KOPT-K1 (cell line): ENCODE measurements at regions not wholly inside any gene's neighbourhood (a gene's known extent, or its start where the extent isn't known, plus 50 kb on each side); places are given as distances from the start of the nearest gene placed in this dataset.
"Not testable (repeated sequence)": the region's sequence is repeated elsewhere in the genome, so short reads cannot be mapped to it uniquely, and the experiment has no call there.

Source experiments
- H3K27ac ChIP-seq: fragments of 200-600 bp; sonication (generic); 2 replicates; pipeline ENCODE4 v1.5.1; 2016; ENCODE audit warnings: antibody characterized with exemption, mild to moderate bottlenecking, low read depth, low read length; ENCODE audit not compliant: poor library complexity, severe bottlenecking
- H3K36me3 ChIP-seq: fragments of 200-600 bp; sonication (generic); 2 replicates; pipeline ENCODE4 v1.5.1; 2017; ENCODE audit warnings: antibody characterized with exemption, mild to moderate bottlenecking, low read length, moderate library complexity; ENCODE audit not compliant: insufficient read depth
- H3K9me3 ChIP-seq: fragments of 200-600 bp; sonication (generic); 2 replicates; pipeline ENCODE4 v1.5.1; 2017; ENCODE audit warnings: antibody characterized with exemption, low read length, mild to moderate bottlenecking; ENCODE audit not compliant: insufficient read depth, poor library complexity, severe bottlenecking

GRCh38 chr10:57664815-57665214, 602.9 kb downstream of the IPMK start:
- Histone ChIP-seq H3K9me3 (no peaks in the 10 kb centered on the region), H3K27ac (no peak overlapping the region), H3K36me3 (no peaks in the 10 kb centered on the region)

- H3K27ac ChIP-seq: no peak overlapping the region
These were observed 604.3 kb downstream of the IPMK start for GRCh38 chr10:57663401-57663800.

GRCh38 chr10:57661206-57661605, 606.5 kb downstream of the IPMK start:
- Histone ChIP-seq H3K36me3 (no peaks in the 10 kb centered on the region), H3K27ac (no peak overlapping the region), H3K9me3 (no peaks in the 10 kb centered on the region)

More at GRCh38 chr10:57663401-57663800, 604.3 kb downstream of the IPMK start:
- H3K9me3 ChIP-seq: no peaks in the 10 kb centered on the region
- H3K36me3 ChIP-seq: no peaks in the 10 kb centered on the region

- Histone ChIP-seq H3K27ac (no peak overlapping the region), H3K9me3 (no peaks in the 10 kb centered on the region), H3K36me3 (no peaks in the 10 kb centered on the region)
These were observed 610.4 kb downstream of the IPMK start for GRCh38 chr10:57657164-57657765.

GRCh38 chr10:57654856-57655255, 612.8 kb downstream of the IPMK start:
- H3K27ac ChIP-seq: no peak overlapping the region
- no peaks in the 10 kb centered on the region for H3K36me3 ChIP-seq
- H3K9me3 ChIP-seq: no peaks in the 10 kb centered on the region

- not testable (repeated sequence) for H3K36me3 ChIP-seq, H3K27ac ChIP-seq
These were observed 622.6 kb downstream of the IPMK start for GRCh38 chr10:57645108-57645507.

GRCh38 chr10:57638411-57638810, 629.3 kb downstream of the IPMK start:
- H3K27ac ChIP-seq: no peak overlapping the region
- no peaks in the 10 kb centered on the region for H3K36me3 ChIP-seq
- no peaks in the 10 kb centered on the region for H3K9me3 ChIP-seq

More at GRCh38 chr10:57645108-57645507, 622.6 kb downstream of the IPMK start:
- not testable (repeated sequence) for H3K9me3 ChIP-seq

- no peak overlapping the region for H3K27ac ChIP-seq
- H3K36me3 ChIP-seq: no peaks in the 10 kb centered on the region
These were observed 639.0 kb downstream of the IPMK start for GRCh38 chr10:57628592-57629284.

GRCh38 chr10:57627642-57628178, 640.0 kb downstream of the IPMK start:
- Histone ChIP-seq H3K27ac (no peak overlapping the region), H3K9me3 (no peaks in the 10 kb centered on the region)

More at GRCh38 chr10:57628592-57629284, 639.0 kb downstream of the IPMK start:
- no peaks in the 10 kb centered on the region for H3K9me3 ChIP-seq

GRCh38 chr10:57624856-57625592, 642.7 kb downstream of the IPMK start:
- no peaks in the 10 kb centered on the region for H3K9me3 ChIP-seq
- H3K36me3 ChIP-seq: no peaks in the 10 kb centered on the region
- H3K27ac ChIP-seq: no peak overlapping the region

More at GRCh38 chr10:57627642-57628178, 640.0 kb downstream of the IPMK start:
- no peaks in the 10 kb centered on the region for H3K36me3 ChIP-seq

GRCh38 chr10:57624066-57624465, 643.6 kb downstream of the IPMK start:
- Histone ChIP-seq H3K36me3 (no peaks in the 10 kb centered on the region), H3K27ac (no peak overlapping the region), H3K9me3 (no peaks in the 10 kb centered on the region)

- H3K9me3 ChIP-seq: no peaks in the 10 kb centered on the region
- H3K27ac ChIP-seq: no peak overlapping the region
- no peaks in the 10 kb centered on the region for H3K36me3 ChIP-seq
These were observed 646.2 kb downstream of the IPMK start for GRCh38 chr10:57621466-57621865.

GRCh38 chr10:57605948-57606485, 661.7 kb downstream of the IPMK start:
- no peak overlapping the region for H3K27ac ChIP-seq
- no peaks in the 10 kb centered on the region for H3K36me3 ChIP-seq
- H3K9me3 ChIP-seq: no peaks in the 10 kb centered on the region

GRCh38 chr10:57599440-57599839, 668.3 kb downstream of the IPMK start:
- Histone ChIP-seq H3K27ac (no peak overlapping the region), H3K9me3 (no peaks in the 10 kb centered on the region), H3K36me3 (no peaks in the 10 kb centered on the region)

- Histone ChIP-seq H3K9me3 (no peaks in the 10 kb centered on the region), H3K27ac (no peak overlapping the region), H3K36me3 (no peaks in the 10 kb centered on the region)
These were observed 673.6 kb downstream of the IPMK start for GRCh38 chr10:57593983-57594573.
